Astrocyte of the cerebellum (primary cell): ENCODE measurements at regions not wholly inside any gene's neighbourhood (a gene's known extent, or its start where the extent isn't known, plus 50 kb on each side); places are given as distances from the start of the nearest gene placed in this dataset.

Experiments used
- DNase-seq: peaks from one replicate; pipeline ENCODE4 v3.0.0-alpha.2; 2011; ENCODE audit warnings: low read depth
- H3K4me3 ChIP-seq: 2 replicates; pipeline ENCODE4 v1.5.1; 2011; ENCODE audit warnings: mild to moderate bottlenecking, low read depth, low read length, moderate library complexity
- CTCF ChIP-seq: IDR thresholded peaks from 2 replicates; pipeline ENCODE4 v1.5.1; 2012; ENCODE audit warnings: low read length, low read depth, moderate library complexity, mild to moderate bottlenecking; ENCODE audit errors: missing control alignments
- in situ Hi-C: cut with HindIII; loops from 2 replicates; pipeline ENCODE4 v1.10.0; 2017; ENCODE audit warnings: low sequenced_read_pairs

GRCh38 chr9:686321-686813 lies 155.1 kb upstream of the DMRT1 start:
- DNase-seq: no peak
- peak overlapping the region; percentile 49 for H3K4me3 ChIP-seq

GRCh38 chr9:687034-687785 lies 154.3 kb upstream of the DMRT1 start:
- DNase-seq: no peak
- no peak overlapping the region for H3K4me3 ChIP-seq
- in situ Hi-C loops: no loop called here
- no peak for TF ChIP-seq CTCF

More at GRCh38 chr9:686321-686813, 155.1 kb upstream of the DMRT1 start:
- in situ Hi-C loops: no loop called here
- no peak for TF ChIP-seq CTCF

- TF ChIP-seq CTCF: no peak
- in situ Hi-C loops: no loop called here
- DNase-seq: no peak
- H3K4me3 ChIP-seq: no peak overlapping the region
Measured at GRCh38 chr9:687994-688393, 153.5 kb upstream of the DMRT1 start.

- no peak for DNase-seq
- H3K4me3 ChIP-seq: no peak overlapping the region
- TF ChIP-seq CTCF: no peak
- in situ Hi-C loops: no loop called here
Measured at GRCh38 chr9:690517-691111, 150.9 kb upstream of the DMRT1 start.

GRCh38 chr9:691825-692400 lies 149.6 kb upstream of the DMRT1 start:
- DNase-seq: no peak
- no peak for TF ChIP-seq CTCF
- H3K4me3 ChIP-seq: no peak overlapping the region
- in situ Hi-C loops: no loop called here

- TF ChIP-seq CTCF: no peak
- no peak for DNase-seq
- H3K4me3 ChIP-seq: no peak overlapping the region
- in situ Hi-C loops: no loop called here
Measured at GRCh38 chr9:692636-693129, 148.8 kb upstream of the DMRT1 start.
